Suprapubic skin (tissue), 4 donors: ENCODE measurements at regions not wholly inside any gene's neighbourhood (a gene's known extent, or its start where the extent isn't known, plus 50 kb on each side); places are given as distances from the start of the nearest gene placed in this dataset.
"Not testable (repeated sequence)": the region's sequence is repeated elsewhere in the genome, so short reads cannot be mapped to it uniquely, and the experiment has no call there.

Experiments used
- DNase-seq, 2 donors: peaks; one replicate each; pipeline ENCODE4 v3.0.0-alpha.2; 2019; ENCODE audit warnings: low spot score in 2 of 2
- H3K27ac ChIP-seq: fragments of 200-600 bp; sonication (generic); one replicate; pipeline ENCODE4 v1.5.1; 2019
- H3K27me3 ChIP-seq: fragments of 200-600 bp; sonication (generic); one replicate; pipeline ENCODE4 v1.5.1; 2019
- H3K36me3 ChIP-seq: fragments of 200-600 bp; sonication (generic); one replicate; pipeline ENCODE4 v1.5.1; 2019
- H3K4me1 ChIP-seq: fragments of 200-600 bp; sonication (generic); one replicate; pipeline ENCODE4 v1.5.1; 2019
- H3K4me3 ChIP-seq: fragments of 200-600 bp; sonication (generic); one replicate; pipeline ENCODE4 v1.5.1; 2019; ENCODE audit warnings: mild to moderate bottlenecking
- H3K9me3 ChIP-seq: fragments of 200-600 bp; sonication (generic); one replicate; pipeline ENCODE4 v1.5.1; 2019
- EP300 ChIP-seq: sonication (generic); formaldehyde crosslinking; IDR thresholded peaks from one replicate; pipeline ENCODE4 v1.6.1; 2017; ENCODE audit warnings: antibody characterized with exemption
- POLR2A ChIP-seq, 2 donors: fragments of 450-650 bp; IDR thresholded peaks; one replicate each; pipeline ENCODE4 v1.6.1; 2017; ENCODE audit warnings: antibody characterized with exemption in 2 of 2, mild to moderate bottlenecking in 2 of 2, moderate library complexity in 2 of 2
- POLR2AphosphoS5 ChIP-seq, 3 donors: sonication (generic); formaldehyde crosslinking; IDR thresholded peaks; one replicate each; pipeline ENCODE4 v1.6.1; 2017; ENCODE audit warnings: antibody characterized with exemption in 3 of 3
- WGBS: methylation state at CpG from one replicate; pipeline ENCODE4 v1.1.5; 2018; 5-methylcytosine and 5-hydroxymethylcytosine counted together
- TF ChIP-seq, protein P1 (sequence below), 2 donors: fragments of 200-600 bp in 1 of 2; fragments of 450-650 bp in 1 of 2; sonication (generic) in 1 of 2; IDR thresholded peaks; one replicate each; pipeline ENCODE4 v1.5.1; 2016 to 2019; ENCODE audit warnings: antibody characterized with exemption in 2 of 2, mild to moderate bottlenecking in 1 of 2, moderate library complexity in 1 of 2

DNA sequence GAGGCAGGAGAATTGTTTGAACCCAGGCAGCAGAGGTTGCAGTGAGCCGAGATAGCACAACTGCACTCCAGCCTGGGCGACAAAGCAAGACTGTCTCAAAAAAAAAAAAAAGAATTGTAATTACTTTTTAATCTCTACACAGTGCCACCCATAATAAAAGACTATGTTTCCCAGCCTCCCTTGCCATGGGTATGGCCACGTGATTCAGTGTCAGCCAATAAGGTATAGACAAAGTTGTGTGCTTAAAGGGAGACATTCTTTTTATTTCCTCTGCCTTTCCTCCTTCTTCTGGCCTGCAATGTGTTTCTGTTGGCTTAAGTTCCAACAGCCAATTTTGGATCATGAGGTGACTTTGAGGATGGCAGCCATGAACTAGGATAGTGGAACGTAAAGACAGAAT is 406.9 kb downstream of the LNPK start:
- H3K27me3 ChIP-seq = no peaks in the 10 kb centered on the region
- H3K4me1 ChIP-seq = no peaks in the 10 kb centered on the region
- H3K4me3 ChIP-seq = no peak overlapping the region
- TF ChIP-seq POLR2A (IDR thresholded peaks at IDR 0.05) = no peak
- TF ChIP-seq POLR2AphosphoS5 (IDR thresholded peaks at IDR 0.05) = no peak
- TF ChIP-seq, protein P1, sequence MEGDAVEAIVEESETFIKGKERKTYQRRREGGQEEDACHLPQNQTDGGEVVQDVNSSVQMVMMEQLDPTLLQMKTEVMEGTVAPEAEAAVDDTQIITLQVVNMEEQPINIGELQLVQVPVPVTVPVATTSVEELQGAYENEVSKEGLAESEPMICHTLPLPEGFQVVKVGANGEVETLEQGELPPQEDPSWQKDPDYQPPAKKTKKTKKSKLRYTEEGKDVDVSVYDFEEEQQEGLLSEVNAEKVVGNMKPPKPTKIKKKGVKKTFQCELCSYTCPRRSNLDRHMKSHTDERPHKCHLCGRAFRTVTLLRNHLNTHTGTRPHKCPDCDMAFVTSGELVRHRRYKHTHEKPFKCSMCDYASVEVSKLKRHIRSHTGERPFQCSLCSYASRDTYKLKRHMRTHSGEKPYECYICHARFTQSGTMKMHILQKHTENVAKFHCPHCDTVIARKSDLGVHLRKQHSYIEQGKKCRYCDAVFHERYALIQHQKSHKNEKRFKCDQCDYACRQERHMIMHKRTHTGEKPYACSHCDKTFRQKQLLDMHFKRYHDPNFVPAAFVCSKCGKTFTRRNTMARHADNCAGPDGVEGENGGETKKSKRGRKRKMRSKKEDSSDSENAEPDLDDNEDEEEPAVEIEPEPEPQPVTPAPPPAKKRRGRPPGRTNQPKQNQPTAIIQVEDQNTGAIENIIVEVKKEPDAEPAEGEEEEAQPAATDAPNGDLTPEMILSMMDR (IDR thresholded peaks at IDR 0.05) = no peak
- TF ChIP-seq EP300 = no peak
- no peak for DNase-seq
- WGBS = 87% methylated on average over 4 of the region's 4 CpGs
- H3K36me3 ChIP-seq = no peaks in the 10 kb centered on the region
- no peak overlapping the region for H3K27ac ChIP-seq
- no peaks in the 10 kb centered on the region for H3K9me3 ChIP-seq

DNA sequence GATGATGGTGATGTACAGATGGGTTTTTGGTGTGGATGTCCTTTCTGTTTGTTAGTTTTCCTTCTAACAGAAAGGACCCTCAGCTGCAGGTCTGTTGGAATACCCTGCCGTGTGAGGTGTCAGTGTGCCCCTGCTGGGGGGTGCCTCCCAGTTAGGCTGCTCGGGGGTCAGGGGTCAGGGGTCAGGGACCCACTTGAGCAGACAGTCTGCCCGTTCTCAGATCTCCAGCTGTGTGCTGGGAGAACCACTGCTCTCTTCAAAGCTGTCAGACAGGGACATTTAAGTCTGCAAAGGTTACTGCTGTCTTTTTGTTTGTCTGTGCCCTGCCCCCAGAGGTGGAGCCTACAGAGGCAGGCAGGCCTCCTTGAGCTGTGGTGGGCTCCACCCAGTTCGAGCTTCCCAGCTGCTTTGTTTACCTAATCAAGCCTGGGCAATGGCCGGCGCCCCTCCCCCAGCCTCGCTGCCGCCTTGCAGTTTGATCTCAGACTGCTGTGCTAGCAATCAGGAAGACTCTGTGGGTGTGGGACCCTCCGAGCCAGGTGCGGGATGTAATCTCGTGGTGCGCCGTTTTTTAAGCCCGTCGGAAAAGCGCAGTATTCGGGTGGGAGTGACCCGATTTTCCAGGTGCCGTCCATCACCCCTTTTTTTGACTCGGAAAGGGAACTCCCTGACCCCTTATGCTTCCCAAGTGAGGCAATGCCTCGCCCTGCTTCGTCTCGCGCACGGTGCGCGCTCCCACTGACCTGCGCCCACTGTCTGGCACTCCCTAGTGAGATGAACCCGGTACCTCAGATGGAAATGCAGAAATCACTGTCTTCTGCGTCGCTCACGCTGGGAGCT is 408.2 kb downstream of the LNPK start:
- H3K9me3 ChIP-seq = not testable (repeated sequence)

DNA sequence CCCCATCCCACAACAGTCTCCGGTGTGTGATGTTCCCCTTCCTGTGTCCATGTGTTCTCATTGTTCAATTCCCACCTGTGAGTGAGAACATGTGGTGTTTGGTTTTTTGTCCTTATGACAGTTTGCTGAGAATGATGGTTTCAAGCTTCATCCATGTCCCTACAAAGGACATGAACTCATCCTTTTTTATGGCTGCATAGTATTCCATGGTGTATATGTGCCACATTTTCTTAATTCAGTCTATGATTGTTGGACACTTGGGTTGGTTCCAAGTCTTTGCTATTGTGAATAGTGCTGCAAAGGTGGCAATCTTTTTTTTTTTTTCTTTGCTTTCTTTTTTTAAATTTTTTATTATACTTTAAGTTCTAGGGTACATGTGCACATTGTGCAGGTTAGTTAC is 406.7 kb upstream of the ATP5MC3 start:
- not testable (repeated sequence) for H3K27me3 ChIP-seq, H3K4me1 ChIP-seq, H3K36me3 ChIP-seq, H3K4me3 ChIP-seq, H3K27ac ChIP-seq, DNase-seq, H3K9me3 ChIP-seq
- 90% methylated on average over 1 of the region's 1 CpG for WGBS

More for the DNA sequence above, 408.2 kb downstream of the LNPK start:
- not testable (repeated sequence) for H3K27ac ChIP-seq, H3K27me3 ChIP-seq, H3K4me3 ChIP-seq, DNase-seq, H3K36me3 ChIP-seq, H3K4me1 ChIP-seq
- WGBS = 77% methylated on average over 28 of the region's 32 CpGs

DNA sequence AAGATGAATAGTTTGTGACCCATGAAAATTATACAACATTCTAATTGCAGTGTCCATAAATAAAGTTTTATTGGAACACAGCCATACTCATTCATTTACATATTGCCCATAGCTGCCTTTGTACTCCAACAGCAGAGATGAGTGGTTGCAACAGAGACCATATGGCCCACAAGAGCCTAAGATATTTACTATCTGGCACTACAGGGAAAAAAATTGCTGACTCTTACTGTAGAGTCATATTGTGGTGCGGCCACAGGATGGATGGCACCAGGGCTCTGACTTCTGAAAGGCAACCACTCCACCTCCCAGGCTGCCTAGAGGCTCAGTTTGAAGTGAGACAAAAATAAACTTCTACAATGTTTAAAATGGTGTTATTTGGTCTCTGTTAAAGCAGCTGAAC is 404.0 kb upstream of the ATP5MC3 start:
- H3K4me3 ChIP-seq = no peak overlapping the region
- no peaks in the 10 kb centered on the region for H3K36me3 ChIP-seq
- H3K4me1 ChIP-seq = no peaks in the 10 kb centered on the region
- no peak for TF ChIP-seq POLR2A (IDR thresholded peaks at IDR 0.05)
- no peak for TF ChIP-seq POLR2AphosphoS5 (IDR thresholded peaks at IDR 0.05)
- TF ChIP-seq, protein P1 (IDR thresholded peaks at IDR 0.05) = no peak
- no peak for TF ChIP-seq EP300
- no peak for DNase-seq
- 82% methylated on average over 1 of the region's 1 CpG for WGBS
- no peaks in the 10 kb centered on the region for H3K9me3 ChIP-seq
- no peaks in the 10 kb centered on the region for H3K27me3 ChIP-seq
- H3K27ac ChIP-seq = no peak overlapping the region

DNA sequence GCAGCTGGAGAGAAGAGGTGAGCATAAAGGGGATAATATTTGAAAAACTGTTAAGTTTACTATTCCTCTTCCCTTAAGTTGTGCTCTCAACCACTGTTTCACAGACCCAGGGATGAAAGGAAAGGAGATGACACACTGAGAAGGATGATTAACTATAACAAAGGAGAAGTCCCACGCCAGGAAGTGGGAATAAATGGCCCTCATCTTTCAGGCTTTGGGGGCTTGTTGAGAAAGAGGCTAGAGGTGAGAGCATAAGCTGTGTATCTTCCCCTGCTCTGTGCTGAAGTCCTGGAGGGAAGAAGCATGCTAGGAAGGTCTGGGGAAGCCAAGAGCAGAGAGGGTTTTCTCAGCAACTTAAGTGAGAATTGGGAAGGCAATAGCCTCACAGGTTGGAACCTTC is 399.1 kb upstream of the ATP5MC3 start:
- H3K9me3 ChIP-seq = no peaks in the 10 kb centered on the region
- H3K36me3 ChIP-seq = no peaks in the 10 kb centered on the region
- H3K4me1 ChIP-seq = no peaks in the 10 kb centered on the region
- no peak overlapping the region for H3K27ac ChIP-seq
- H3K4me3 ChIP-seq = no peak overlapping the region
- 87% methylated on average over 1 of the region's 1 CpG for WGBS
- TF ChIP-seq EP300 (no peak), POLR2AphosphoS5 (IDR thresholded peaks at IDR 0.05) (no peak), POLR2A (IDR thresholded peaks at IDR 0.05) (no peak)
- TF ChIP-seq, protein P1 (IDR thresholded peaks at IDR 0.05) = no peak
- DNase-seq = no peak
- no peaks in the 10 kb centered on the region for H3K27me3 ChIP-seq

DNA sequence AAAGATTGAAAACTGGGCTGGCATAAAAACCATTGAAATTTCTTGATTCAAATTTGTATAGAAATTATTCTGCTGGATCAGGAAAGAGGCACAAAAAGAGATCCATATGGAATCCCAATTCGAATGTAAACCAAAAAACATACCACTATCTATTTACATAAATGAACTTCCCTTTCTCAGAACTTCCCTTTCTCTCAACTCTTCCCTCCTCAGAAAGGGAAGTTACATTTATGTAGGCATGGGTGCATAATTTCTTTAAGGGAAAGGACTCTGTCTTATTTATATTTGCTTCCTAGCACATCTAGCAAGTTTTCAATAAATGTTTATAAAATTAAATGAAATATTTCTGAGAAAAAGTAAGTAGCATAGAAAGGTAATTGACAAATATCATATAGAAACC is 398.1 kb upstream of the ATP5MC3 start:
- Histone ChIP-seq H3K36me3 (no peaks in the 10 kb centered on the region), H3K27me3 (no peaks in the 10 kb centered on the region), H3K4me1 (no peaks in the 10 kb centered on the region), H3K9me3 (no peaks in the 10 kb centered on the region), H3K4me3 (no peak overlapping the region), H3K27ac (no peak overlapping the region)
- DNase-seq = no peak
- 73% methylated on average over 1 of the region's 1 CpG for WGBS
- TF ChIP-seq POLR2A (IDR thresholded peaks at IDR 0.05) (no peak), EP300 (no peak), POLR2AphosphoS5 (IDR thresholded peaks at IDR 0.05) (no peak)
- TF ChIP-seq, protein P1 (IDR thresholded peaks at IDR 0.05) = no peak
